ENCODE measurements at regions not wholly inside any gene's neighbourhood (a gene's known extent, or its start where the extent isn't known, plus 50 kb on each side); places are given as distances from the start of the nearest gene placed in this dataset.

DNA sequence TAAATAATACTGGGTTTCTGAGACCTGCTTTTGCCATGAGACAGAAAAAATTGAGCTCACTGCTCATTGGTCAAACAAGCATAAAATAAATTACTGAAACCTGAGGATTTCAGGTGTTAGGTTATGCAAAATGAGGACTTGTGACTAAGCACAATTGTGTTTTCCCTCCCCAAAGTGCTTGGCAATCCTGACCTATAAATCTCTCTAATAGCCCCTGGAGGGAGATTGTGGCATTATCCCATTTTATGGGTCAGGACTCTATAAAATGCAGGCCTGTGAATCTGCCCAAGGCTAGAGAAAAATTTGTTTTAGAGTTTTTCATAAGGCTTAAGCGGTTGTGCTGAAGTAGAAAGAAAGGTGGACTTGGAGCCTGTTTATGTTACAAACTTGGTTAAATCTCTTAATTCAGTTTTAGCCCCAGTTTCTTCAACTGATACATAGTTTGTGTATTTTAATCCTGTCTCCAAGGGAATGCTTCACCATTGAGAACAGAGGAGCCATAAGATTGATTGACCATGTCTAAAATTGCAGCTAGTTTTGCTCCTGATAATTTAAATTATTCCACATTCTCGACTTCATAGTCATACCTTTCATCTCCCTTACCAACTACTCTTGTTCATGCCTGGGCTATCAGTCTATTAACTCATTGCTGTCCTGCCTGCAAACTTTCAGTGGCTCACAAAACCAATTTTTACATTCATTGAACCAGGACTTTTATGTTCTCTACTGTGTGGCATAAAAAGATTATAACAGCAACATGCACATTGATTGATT, 63.6 kb upstream of the LRRC4C start:
- TF ChIP-seq EZH2 (IDR thresholded peaks at IDR 0.05; ENCODE audit: low read length, missing control alignments) = no peak
- TF ChIP-seq, protein P1, sequence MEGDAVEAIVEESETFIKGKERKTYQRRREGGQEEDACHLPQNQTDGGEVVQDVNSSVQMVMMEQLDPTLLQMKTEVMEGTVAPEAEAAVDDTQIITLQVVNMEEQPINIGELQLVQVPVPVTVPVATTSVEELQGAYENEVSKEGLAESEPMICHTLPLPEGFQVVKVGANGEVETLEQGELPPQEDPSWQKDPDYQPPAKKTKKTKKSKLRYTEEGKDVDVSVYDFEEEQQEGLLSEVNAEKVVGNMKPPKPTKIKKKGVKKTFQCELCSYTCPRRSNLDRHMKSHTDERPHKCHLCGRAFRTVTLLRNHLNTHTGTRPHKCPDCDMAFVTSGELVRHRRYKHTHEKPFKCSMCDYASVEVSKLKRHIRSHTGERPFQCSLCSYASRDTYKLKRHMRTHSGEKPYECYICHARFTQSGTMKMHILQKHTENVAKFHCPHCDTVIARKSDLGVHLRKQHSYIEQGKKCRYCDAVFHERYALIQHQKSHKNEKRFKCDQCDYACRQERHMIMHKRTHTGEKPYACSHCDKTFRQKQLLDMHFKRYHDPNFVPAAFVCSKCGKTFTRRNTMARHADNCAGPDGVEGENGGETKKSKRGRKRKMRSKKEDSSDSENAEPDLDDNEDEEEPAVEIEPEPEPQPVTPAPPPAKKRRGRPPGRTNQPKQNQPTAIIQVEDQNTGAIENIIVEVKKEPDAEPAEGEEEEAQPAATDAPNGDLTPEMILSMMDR (conservative IDR thresholded peaks at IDR 0.05 in 1 of 2, IDR thresholded peaks at IDR 0.05 in 1 of 2; ENCODE audit: low read depth in 1 of 2, low read length in 2 of 2) = no peak
